ENCODE measurements at regions not wholly inside any gene's neighbourhood (a gene's known extent, or its start where the extent isn't known, plus 50 kb on each side); places are given as distances from the start of the nearest gene placed in this dataset.

GRCh38 chr9:16062542-16063240 is 509.8 kb downstream of the CCDC171 start:
- ATAC-seq (peak; percentile 42; the same call in 1 of the 2 replicates), DNase-seq (ENCODE audit: low read depth, low spot score) (peak; percentile 6)
- Histone ChIP-seq H3K4me3 (replicated peaks in 1 of 2; ENCODE audit: low read depth in 1 of 2, low read length in 2 of 2) (no peak overlapping the region), H2AFZ (ENCODE audit: low read depth, low read length, poor library complexity, severe bottlenecking) (no peak overlapping the region), H3K36me3 (ENCODE audit: control insufficient read depth in 1 of 2, insufficient read depth in 2 of 2, low read length in 2 of 2) (no peaks in the 10 kb centered on the region), H3K4me1 (ENCODE audit: control insufficient read depth in 1 of 2, insufficient read depth in 2 of 2, low read length in 2 of 2) (peaks cover 0 to 9% of the 10 kb centered on the region in 2 experiments; a peak in 1 of 4 replicates), H3K9me3 (ENCODE audit: control insufficient read depth in 1 of 2, insufficient read depth in 1 of 2, low read depth in 1 of 2, low read length in 2 of 2) (no peaks in the 10 kb centered on the region), H3K4me2 (ENCODE audit: low read length) (peak overlapping the region; percentile 6; the same call in 1 of the 2 replicates), H3K27ac (ENCODE audit: low read depth, low read length) (no peak overlapping the region), H4K20me1 (ENCODE audit: insufficient read depth) (no peaks in the 10 kb centered on the region), H3K27me3 (ENCODE audit: insufficient read depth, low read length) (no peaks in the 10 kb centered on the region), H3K9me2 (ENCODE audit: insufficient read depth) (no peaks in the 10 kb centered on the region), H3K9ac (ENCODE audit: low read length) (no peak overlapping the region), H3K79me2 (ENCODE audit: insufficient read depth, low read length) (no peaks in the 10 kb centered on the region)
- ChIA-PET RAD21 (ENCODE audit: low non-redundant PET in 1 of 2, low total read pairs in 2 of 2, uncharacterized antibody in 2 of 2, unreplicated experiment in 2 of 2) (no interaction called here), CTCF (no interaction called here), POLR2A (no interaction called here)
- BruUV-seq (replicated peaks), result no TSS peak
- TF ChIP-seq POLR2AphosphoS5 (IDR thresholded peaks at IDR 0.05; ENCODE audit: low read depth, low read length) (no peak), EZH2phosphoT487 (IDR thresholded peaks at IDR 0.05; ENCODE audit: borderline replicate concordance) (no peak), MAX (IDR thresholded peaks at IDR 0.05) (0 out of 2 replicates have a peak, but pooled peaks have one; percentile 28), CTCF (IDR thresholded peaks at IDR 0.05 in 2 of 3, conservative IDR thresholded peaks at IDR 0.05 in 1 of 3; ENCODE audit: borderline replicate concordance in 1 of 3, insufficient read depth in 1 of 3, low read depth in 2 of 3, low read length in 2 of 3) (no peak), CEBPB (IDR thresholded peaks at IDR 0.05; ENCODE audit: low read depth) (peak; percentile 89), TCF7L2 (IDR thresholded peaks at IDR 0.05; ENCODE audit: borderline replicate concordance, extremely low read depth, insufficient read depth, insufficient read length) (no peak), ZBTB33 (IDR thresholded peaks at IDR 0.05; ENCODE audit: extremely low read depth, insufficient replicate concordance, low read length) (no peak), CBX3 (IDR thresholded peaks at IDR 0.05; ENCODE audit: low read depth) (no peak), EGR1 (IDR thresholded peaks at IDR 0.05; ENCODE audit: low read depth) (no peak), SP1 (IDR thresholded peaks at IDR 0.05; ENCODE audit: low read depth) (peak; percentile 46), YY1 (IDR thresholded peaks at IDR 0.05; ENCODE audit: extremely low read depth, insufficient replicate concordance, low read depth, low read length) (no peak), SRF (IDR thresholded peaks at IDR 0.05; ENCODE audit: low read depth) (0 out of 2 replicates have a peak, but pooled peaks have one; percentile 21), JUND (IDR thresholded peaks at IDR 0.05) (peak; percentile 63), FOSL1 (IDR thresholded peaks at IDR 0.05; ENCODE audit: low read depth) (peak; percentile 79), RAD21 (IDR thresholded peaks at IDR 0.05; ENCODE audit: low read depth) (no peak)
- TF ChIP-seq, protein P1, sequence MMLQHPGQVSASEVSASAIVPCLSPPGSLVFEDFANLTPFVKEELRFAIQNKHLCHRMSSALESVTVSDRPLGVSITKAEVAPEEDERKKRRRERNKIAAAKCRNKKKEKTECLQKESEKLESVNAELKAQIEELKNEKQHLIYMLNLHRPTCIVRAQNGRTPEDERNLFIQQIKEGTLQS (IDR thresholded peaks at IDR 0.05), result peak; percentile 87
- intact Hi-C loops (cut with micrococcal nuclease), result no loop called here
